Type B pancreatic cell (in vitro differentiated cells): ENCODE measurements at regions not wholly inside any gene's neighbourhood (a gene's known extent, or its start where the extent isn't known, plus 50 kb on each side); places are given as distances from the start of the nearest gene placed in this dataset.

ENCODE experiments used
- DNase-seq: peaks from one replicate; pipeline ENCODE4 v3.0.0; 2021; ENCODE audit warnings: mixed read lengths; ENCODE audit not compliant: unreplicated experiment; ENCODE audit errors: extremely low spot score
- H3K27ac Mint-ChIP-seq: 2 replicates; pipeline ENCODE4 v1.8.0; 2021; ENCODE audit warnings: mild to moderate bottlenecking, mixed read lengths
- H3K27me3 Mint-ChIP-seq: 2 replicates; pipeline ENCODE4 v1.8.0; 2021; ENCODE audit warnings: mixed read lengths
- H3K36me3 Mint-ChIP-seq: 2 replicates; pipeline ENCODE4 v1.8.0; 2021; ENCODE audit warnings: mixed read lengths
- H3K4me1 Mint-ChIP-seq: one replicate; pipeline ENCODE4 v1.8.0; 2021; ENCODE audit warnings: mixed read lengths; ENCODE audit not compliant: unreplicated experiment
- H3K4me3 Mint-ChIP-seq: 2 replicates; pipeline ENCODE4 v1.8.0; 2021; ENCODE audit warnings: mild to moderate bottlenecking, mixed read lengths
- H3K9me3 Mint-ChIP-seq: 2 replicates; pipeline ENCODE4 v1.8.0; 2021; ENCODE audit warnings: mixed read lengths
- TF ChIP-seq, protein P1 (sequence below): fragments of 200-600 bp; sonication (generic); conservative IDR thresholded peaks from 2 replicates; pipeline ENCODE4 v1.5.0; 2021; ENCODE audit warnings: antibody characterized with exemption, mild to moderate bottlenecking

DNA sequence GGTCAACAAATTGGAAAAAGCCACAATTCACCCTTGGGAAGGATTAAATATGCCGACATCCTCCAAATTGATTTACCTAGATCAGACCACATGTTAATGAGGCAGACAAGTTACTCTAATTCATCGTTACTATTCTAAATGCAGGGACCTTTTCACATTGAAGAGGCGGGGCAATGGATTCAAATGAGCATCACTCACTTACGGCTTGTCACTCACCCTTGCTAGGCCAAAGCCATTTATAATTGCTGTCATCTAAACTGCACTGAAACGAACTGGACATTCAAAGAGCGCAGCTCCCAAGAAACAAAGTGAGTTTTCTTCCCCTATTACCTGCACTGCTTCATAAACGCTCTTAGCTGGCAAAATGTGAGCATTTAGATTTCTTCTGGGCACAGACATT, 313.9 kb downstream of the WDR72 start:
- TF ChIP-seq, protein P1, sequence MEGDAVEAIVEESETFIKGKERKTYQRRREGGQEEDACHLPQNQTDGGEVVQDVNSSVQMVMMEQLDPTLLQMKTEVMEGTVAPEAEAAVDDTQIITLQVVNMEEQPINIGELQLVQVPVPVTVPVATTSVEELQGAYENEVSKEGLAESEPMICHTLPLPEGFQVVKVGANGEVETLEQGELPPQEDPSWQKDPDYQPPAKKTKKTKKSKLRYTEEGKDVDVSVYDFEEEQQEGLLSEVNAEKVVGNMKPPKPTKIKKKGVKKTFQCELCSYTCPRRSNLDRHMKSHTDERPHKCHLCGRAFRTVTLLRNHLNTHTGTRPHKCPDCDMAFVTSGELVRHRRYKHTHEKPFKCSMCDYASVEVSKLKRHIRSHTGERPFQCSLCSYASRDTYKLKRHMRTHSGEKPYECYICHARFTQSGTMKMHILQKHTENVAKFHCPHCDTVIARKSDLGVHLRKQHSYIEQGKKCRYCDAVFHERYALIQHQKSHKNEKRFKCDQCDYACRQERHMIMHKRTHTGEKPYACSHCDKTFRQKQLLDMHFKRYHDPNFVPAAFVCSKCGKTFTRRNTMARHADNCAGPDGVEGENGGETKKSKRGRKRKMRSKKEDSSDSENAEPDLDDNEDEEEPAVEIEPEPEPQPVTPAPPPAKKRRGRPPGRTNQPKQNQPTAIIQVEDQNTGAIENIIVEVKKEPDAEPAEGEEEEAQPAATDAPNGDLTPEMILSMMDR, result no peak
- no peak overlapping the region for H3K27ac Mint-ChIP-seq
- no peaks in the 10 kb centered on the region for H3K36me3 Mint-ChIP-seq
- peaks cover 12% of the 10 kb centered on the region for H3K4me1 Mint-ChIP-seq
- H3K4me3 Mint-ChIP-seq, result no peak overlapping the region
- peaks cover 38% of the 10 kb centered on the region for H3K27me3 Mint-ChIP-seq
- DNase-seq, result no peak
- H3K9me3 Mint-ChIP-seq, result no peaks in the 10 kb centered on the region

DNA sequence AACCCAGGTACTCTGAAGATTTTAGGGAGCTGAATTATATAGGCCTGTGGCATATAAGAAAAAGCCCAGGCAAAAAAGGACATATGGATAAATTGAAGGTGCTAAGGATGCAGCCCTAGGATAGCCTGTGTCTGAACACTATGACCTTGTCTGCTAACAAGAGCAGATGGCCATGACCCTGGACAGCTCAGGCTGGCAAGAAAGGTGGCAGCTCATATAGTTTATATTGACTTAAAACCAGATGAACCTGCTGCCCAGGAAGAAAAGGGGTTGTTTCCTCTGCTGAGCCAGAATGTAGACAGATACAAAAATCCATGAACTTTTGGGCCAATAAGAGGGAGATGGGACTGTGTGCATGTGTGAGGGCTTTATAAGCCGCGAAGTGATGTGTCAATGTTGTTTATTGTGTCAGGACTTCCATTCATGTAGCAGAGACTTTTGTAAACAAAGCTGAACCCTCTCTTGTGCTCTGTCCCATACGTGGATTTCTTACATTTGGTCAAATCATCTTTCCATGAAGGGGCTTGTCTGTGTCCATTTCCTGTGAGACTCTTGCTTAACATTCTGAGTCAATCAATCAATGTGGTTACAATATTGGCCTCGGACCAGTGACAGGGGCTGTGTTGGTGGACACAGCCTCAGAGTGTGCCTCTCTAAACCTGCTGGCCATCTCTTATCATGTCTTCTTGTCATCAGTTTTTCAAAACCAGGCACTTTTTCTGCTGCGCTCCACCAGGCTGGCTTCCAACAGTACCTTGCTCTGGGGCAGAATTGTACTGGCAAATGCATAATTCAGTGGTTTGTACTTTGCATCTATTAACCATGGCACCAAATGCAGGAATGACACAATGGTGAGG, 321.2 kb downstream of the WDR72 start:
- TF ChIP-seq, protein P1, result no peak
- DNase-seq, result no peak
- Mint-ChIP-seq H3K4me3 (no peak overlapping the region), H3K4me1 (peaks cover 10% of the 10 kb centered on the region), H3K27ac (no peak overlapping the region), H3K27me3 (peaks cover 31% of the 10 kb centered on the region), H3K36me3 (no peaks in the 10 kb centered on the region), H3K9me3 (peaks cover 4% of the 10 kb centered on the region)

DNA sequence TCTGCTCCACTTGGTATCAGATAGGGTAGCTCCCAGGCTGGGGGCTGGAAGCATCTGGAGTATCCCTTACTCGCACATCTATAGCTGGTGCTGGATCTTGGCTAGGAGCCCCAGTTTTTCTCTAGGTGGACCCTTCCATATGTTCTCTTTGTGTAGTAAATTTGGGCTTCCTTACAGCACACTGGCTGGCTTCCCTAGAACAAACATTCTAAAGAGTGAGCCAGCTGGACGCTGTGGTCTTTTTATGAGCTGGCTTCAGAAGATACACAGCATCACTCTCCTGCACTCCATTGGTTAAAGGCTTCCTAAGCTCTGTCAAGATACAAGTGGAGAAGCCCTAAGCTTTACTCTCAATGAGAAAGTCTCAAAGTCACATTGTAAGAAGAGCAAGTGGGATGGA, 322.1 kb downstream of the WDR72 start:
- TF ChIP-seq, protein P1, result no peak
- Mint-ChIP-seq H3K4me3 (no peak overlapping the region), H3K36me3 (no peaks in the 10 kb centered on the region), H3K9me3 (peaks cover 4% of the 10 kb centered on the region), H3K27me3 (peaks cover 29% of the 10 kb centered on the region), H3K27ac (no peak overlapping the region), H3K4me1 (peaks cover 10% of the 10 kb centered on the region)
- DNase-seq, result no peak

DNA sequence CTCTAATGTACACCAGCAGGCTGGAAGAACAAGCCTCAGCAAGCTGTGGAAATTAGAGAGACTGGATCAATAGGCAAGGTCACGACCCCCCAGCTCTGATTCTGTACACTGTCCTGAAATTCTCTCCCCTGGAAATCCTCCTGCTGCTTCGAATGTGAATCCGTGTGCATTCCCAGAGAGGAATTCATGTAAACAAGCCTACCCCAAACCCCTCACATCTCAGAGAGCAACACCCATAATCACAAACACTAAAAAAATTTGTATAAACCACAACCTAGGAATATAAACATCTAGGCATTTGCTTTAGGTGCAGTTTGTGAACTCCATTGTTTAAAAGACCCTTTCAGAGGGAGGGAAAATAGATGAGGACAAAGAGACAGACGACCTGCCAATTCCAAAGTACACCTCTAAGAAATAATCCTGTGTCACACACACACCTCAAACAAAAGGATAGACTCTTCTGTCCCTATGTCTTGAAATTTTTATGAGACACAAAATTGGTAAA, 325.2 kb downstream of the WDR72 start:
- peaks cover 37% of the 10 kb centered on the region for H3K27me3 Mint-ChIP-seq
- TF ChIP-seq, protein P1, result no peak
- H3K27ac Mint-ChIP-seq, result no peak overlapping the region
- peaks cover 10% of the 10 kb centered on the region for H3K4me1 Mint-ChIP-seq
- H3K4me3 Mint-ChIP-seq, result no peak overlapping the region
- DNase-seq, result no peak
- peaks cover 4% of the 10 kb centered on the region for H3K9me3 Mint-ChIP-seq
- H3K36me3 Mint-ChIP-seq, result no peaks in the 10 kb centered on the region

DNA sequence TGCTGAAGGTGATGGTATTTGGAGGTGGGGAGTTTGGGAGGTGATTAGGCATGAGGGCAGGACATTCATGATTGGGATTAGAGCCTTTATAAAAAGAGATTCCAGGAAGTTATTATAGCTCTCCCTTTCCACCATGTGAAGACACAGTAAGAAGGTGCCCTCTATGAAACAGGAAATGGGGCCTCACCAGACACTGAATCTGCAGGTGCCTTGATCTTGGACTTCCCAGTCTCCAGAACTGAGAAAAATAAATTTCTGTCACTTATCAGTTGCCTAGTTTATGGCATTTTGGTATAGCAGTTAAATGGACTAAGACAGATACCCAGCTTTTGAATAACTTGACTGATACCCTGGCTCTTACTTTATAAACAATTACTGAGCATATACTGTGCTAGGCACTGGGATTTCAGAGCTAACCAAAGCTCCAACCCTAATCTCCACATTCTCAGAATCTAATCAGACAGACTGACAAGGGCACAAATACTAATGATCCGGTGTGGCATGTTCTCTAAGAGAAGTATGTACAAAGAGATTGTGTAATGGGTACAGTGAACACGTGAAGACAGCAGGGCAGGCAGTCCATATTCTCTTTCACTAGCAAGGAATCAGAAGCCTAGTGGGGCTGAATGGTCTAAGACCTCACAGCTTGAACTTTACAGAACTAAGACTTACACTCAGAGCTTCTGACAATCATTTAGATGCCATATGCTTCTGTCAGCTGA, 343.1 kb downstream of the WDR72 start:
- no peak overlapping the region for H3K4me3 Mint-ChIP-seq
- TF ChIP-seq, protein P1, result no peak
- H3K27ac Mint-ChIP-seq, result no peak overlapping the region

More for the DNA sequence above, 343.1 kb downstream of the WDR72 start:
- Mint-ChIP-seq H3K27me3 (peaks cover 9% of the 10 kb centered on the region), H3K9me3 (peaks cover 10% of the 10 kb centered on the region), H3K36me3 (no peaks in the 10 kb centered on the region), H3K4me1 (no peaks in the 10 kb centered on the region)
- DNase-seq, result no peak
